ENCODE measurements at regions not wholly inside any gene's neighbourhood (a gene's known extent, or its start where the extent isn't known, plus 50 kb on each side); places are given as distances from the start of the nearest gene placed in this dataset.

- TF ChIP-seq POLR2A (IDR thresholded peaks at IDR 0.05) (no peak), POLR2AphosphoS5 (IDR thresholded peaks at IDR 0.05) (no peak), EP300 (IDR thresholded peaks at IDR 0.05) (no peak)
- TF ChIP-seq, protein P1, sequence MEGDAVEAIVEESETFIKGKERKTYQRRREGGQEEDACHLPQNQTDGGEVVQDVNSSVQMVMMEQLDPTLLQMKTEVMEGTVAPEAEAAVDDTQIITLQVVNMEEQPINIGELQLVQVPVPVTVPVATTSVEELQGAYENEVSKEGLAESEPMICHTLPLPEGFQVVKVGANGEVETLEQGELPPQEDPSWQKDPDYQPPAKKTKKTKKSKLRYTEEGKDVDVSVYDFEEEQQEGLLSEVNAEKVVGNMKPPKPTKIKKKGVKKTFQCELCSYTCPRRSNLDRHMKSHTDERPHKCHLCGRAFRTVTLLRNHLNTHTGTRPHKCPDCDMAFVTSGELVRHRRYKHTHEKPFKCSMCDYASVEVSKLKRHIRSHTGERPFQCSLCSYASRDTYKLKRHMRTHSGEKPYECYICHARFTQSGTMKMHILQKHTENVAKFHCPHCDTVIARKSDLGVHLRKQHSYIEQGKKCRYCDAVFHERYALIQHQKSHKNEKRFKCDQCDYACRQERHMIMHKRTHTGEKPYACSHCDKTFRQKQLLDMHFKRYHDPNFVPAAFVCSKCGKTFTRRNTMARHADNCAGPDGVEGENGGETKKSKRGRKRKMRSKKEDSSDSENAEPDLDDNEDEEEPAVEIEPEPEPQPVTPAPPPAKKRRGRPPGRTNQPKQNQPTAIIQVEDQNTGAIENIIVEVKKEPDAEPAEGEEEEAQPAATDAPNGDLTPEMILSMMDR (IDR thresholded peaks at IDR 0.05), result no peak
- DNase-seq, result no peak
- intact Hi-C loops (cut with DNase I; ENCODE audit: low total_unique reads), result no loop called here
- no peaks in the 10 kb centered on the region for H3K4me1 ChIP-seq
- WGBS, 5 donors, result 61 to 75% (median 65%) methylated on average over 2 of the region's 2 CpGs
- no peak overlapping the region for H3K27ac ChIP-seq
- no peak overlapping the region for H3K4me3 ChIP-seq
- H3K9me3 ChIP-seq, result no peaks in the 10 kb centered on the region
- no peaks in the 10 kb centered on the region for H3K27me3 ChIP-seq
- no peaks in the 10 kb centered on the region for H3K36me3 ChIP-seq
These were observed 281.5 kb downstream of the THBS2 start for GRCh38 chr6:168972128-168972527.

DNA sequence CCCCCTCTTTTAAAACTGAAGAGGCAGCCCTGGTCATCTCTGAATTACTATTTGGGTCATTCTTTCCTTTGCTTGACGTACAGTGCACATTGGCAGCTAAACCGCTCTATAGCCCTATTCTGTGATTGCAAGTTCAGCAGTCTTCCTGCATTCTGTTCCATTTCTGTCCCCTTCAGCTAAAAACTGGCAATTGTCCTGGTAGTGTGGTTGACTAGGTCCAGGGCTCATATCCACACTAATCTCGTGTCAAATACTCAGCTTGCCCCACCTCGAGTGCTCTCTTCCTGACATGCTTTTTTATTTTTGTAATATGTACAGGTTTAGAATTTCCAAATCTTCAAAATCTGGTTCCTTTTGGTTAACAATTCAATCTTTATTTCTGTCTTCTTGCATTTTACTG is 282.1 kb downstream of the THBS2 start:
- DNase-seq, result no peak
- TF ChIP-seq POLR2A (IDR thresholded peaks at IDR 0.05) (no peak), POLR2AphosphoS5 (IDR thresholded peaks at IDR 0.05) (no peak), EP300 (IDR thresholded peaks at IDR 0.05) (no peak)
- TF ChIP-seq, protein P1 (IDR thresholded peaks at IDR 0.05), result no peak
- H3K4me3 ChIP-seq, result no peak overlapping the region
- H3K27me3 ChIP-seq, result no peaks in the 10 kb centered on the region
- H3K36me3 ChIP-seq, result no peaks in the 10 kb centered on the region
- intact Hi-C loops (cut with DNase I; ENCODE audit: low total_unique reads), result no loop called here
- no peak overlapping the region for H3K27ac ChIP-seq
- 76 to 86% (median 82%) methylated on average over 4 of the region's 4 CpGs for WGBS, 5 donors
- H3K9me3 ChIP-seq, result no peaks in the 10 kb centered on the region
- no peaks in the 10 kb centered on the region for H3K4me1 ChIP-seq

DNA sequence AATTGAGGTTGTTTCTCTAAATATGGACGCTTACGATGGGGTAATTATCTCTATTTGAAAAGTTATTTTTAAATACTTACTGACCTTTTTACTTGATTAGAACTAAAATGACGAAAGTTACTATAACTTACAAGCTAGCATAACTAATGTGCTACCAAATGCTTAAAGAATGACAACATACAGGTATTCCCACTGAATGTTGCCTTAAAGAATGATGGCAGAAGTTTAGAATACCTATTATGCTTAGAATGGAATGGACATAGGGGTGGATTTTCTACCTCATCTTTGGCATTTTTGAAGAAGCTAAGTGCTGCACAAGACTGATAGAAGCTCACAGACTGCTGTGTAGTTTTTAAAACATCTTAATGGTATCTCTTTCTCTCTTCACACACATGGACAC is 284.8 kb downstream of the THBS2 start:
- H3K36me3 ChIP-seq, result no peaks in the 10 kb centered on the region
- WGBS, 5 donors, result 90 to 95% (median 92%) methylated on average over 3 of the region's 3 CpGs
- H3K27ac ChIP-seq, result no peak overlapping the region
- no peaks in the 10 kb centered on the region for H3K9me3 ChIP-seq
- no peak overlapping the region for H3K4me3 ChIP-seq
- H3K4me1 ChIP-seq, result no peaks in the 10 kb centered on the region
- DNase-seq, result no peak
- TF ChIP-seq EP300 (IDR thresholded peaks at IDR 0.05) (no peak), POLR2AphosphoS5 (IDR thresholded peaks at IDR 0.05) (no peak), POLR2A (IDR thresholded peaks at IDR 0.05) (no peak)
- TF ChIP-seq, protein P1 (IDR thresholded peaks at IDR 0.05), result no peak
- H3K27me3 ChIP-seq, result peaks cover 0 to 3% (median 0%) of the 10 kb centered on the region in 3 donors
- intact Hi-C loops (cut with DNase I; ENCODE audit: low total_unique reads), result no loop called here

- intact Hi-C loops (cut with DNase I; ENCODE audit: low total_unique reads), result no loop called here
- Histone ChIP-seq H3K36me3 (no peaks in the 10 kb centered on the region), H3K27me3 (peaks cover 0 to 3% (median 0%) of the 10 kb centered on the region in 3 donors), H3K27ac (no peak overlapping the region), H3K4me1 (no peaks in the 10 kb centered on the region), H3K9me3 (no peaks in the 10 kb centered on the region), H3K4me3 (no peak overlapping the region)
- DNase-seq, result peak in 1 of 2 donors; percentile 91
- 55 to 73% (median 65%) methylated on average over 10 of the region's 10 CpGs for WGBS, 5 donors
- TF ChIP-seq EP300 (IDR thresholded peaks at IDR 0.05) (no peak), POLR2AphosphoS5 (IDR thresholded peaks at IDR 0.05) (peak; percentile 39 to 78 (median 53))
- TF ChIP-seq, protein P1 (IDR thresholded peaks at IDR 0.05), result no peak
These were observed 285.4 kb downstream of the THBS2 start for GRCh38 chr6:168968228-168968627.

Measured in stomach (tissue), 8 donors.